OCI-LY7 (cell line): ENCODE measurements at regions not wholly inside any gene's neighbourhood (a gene's known extent, or its start where the extent isn't known, plus 50 kb on each side); places are given as distances from the start of the nearest gene placed in this dataset.

ENCODE experiments used
- EZH2phosphoT487 ChIP-seq: fragments of 200-600 bp; sonication (generic); IDR thresholded peaks from 2 replicates; pipeline ENCODE4 v1.6.1; 2018; ENCODE audit warnings: low read depth, borderline replicate concordance, mild to moderate bottlenecking, mixed run types, antibody characterized with exemption, low read length, moderate library complexity, mixed read lengths
- TF ChIP-seq, protein P1 (sequence below): fragments of 200-600 bp; sonication (generic); conservative IDR thresholded peaks from 2 replicates; pipeline ENCODE4 v1.5.1; 2014; ENCODE audit warnings: mild to moderate bottlenecking, antibody characterized with exemption, low read length, moderate library complexity, mixed read lengths

DNA sequence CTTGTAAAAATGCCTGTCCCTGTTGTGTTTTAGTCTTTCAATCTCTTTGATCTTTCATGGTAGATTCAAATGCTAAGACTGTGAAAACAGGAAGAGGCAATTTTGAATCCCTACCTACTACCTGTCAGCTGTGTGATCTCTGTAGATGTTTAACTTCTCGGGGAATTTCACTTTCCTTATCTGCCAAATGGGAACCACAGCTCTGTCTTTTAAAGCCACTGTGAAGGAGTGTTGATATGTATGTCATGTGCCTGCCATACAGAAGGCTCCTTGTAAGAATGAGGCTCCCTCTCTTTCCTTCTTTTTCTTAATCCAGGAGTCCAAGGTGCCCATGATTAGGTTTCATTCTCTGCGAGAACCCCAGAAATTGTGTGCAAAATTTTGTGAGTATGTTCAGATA lies 139.6 kb upstream of the ADAMTS9 start:
- TF ChIP-seq, protein P1, sequence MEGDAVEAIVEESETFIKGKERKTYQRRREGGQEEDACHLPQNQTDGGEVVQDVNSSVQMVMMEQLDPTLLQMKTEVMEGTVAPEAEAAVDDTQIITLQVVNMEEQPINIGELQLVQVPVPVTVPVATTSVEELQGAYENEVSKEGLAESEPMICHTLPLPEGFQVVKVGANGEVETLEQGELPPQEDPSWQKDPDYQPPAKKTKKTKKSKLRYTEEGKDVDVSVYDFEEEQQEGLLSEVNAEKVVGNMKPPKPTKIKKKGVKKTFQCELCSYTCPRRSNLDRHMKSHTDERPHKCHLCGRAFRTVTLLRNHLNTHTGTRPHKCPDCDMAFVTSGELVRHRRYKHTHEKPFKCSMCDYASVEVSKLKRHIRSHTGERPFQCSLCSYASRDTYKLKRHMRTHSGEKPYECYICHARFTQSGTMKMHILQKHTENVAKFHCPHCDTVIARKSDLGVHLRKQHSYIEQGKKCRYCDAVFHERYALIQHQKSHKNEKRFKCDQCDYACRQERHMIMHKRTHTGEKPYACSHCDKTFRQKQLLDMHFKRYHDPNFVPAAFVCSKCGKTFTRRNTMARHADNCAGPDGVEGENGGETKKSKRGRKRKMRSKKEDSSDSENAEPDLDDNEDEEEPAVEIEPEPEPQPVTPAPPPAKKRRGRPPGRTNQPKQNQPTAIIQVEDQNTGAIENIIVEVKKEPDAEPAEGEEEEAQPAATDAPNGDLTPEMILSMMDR = no peak
- TF ChIP-seq EZH2phosphoT487 = no peak
